Hepatocyte (in vitro differentiated cells): ENCODE measurements at regions not wholly inside any gene's neighbourhood (a gene's known extent, or its start where the extent isn't known, plus 50 kb on each side); places are given as distances from the start of the nearest gene placed in this dataset.

Experiments
- CTCF ChIP-seq: fragments of 200-600 bp; sonication (generic); IDR thresholded peaks from 2 replicates; pipeline ENCODE4 v1.5.1; 2016; ENCODE audit warnings: antibody characterized with exemption, mild to moderate bottlenecking; ENCODE audit not compliant: poor library complexity
- EZH2 ChIP-seq: fragments of 200-600 bp; sonication (generic); IDR thresholded peaks from 2 replicates; pipeline ENCODE4 v1.6.1; 2016; ENCODE audit warnings: antibody characterized with exemption, mild to moderate bottlenecking, borderline replicate concordance
- EZH2phosphoT487 ChIP-seq: fragments of 200-600 bp; sonication (generic); IDR thresholded peaks from one replicate; pipeline ENCODE4 v1.6.1; 2018; ENCODE audit warnings: antibody characterized with exemption, mild to moderate bottlenecking, low read depth, moderate library complexity; ENCODE audit not compliant: unreplicated experiment, severe bottlenecking

- no peak for TF ChIP-seq EZH2phosphoT487
- TF ChIP-seq CTCF, result no peak
- no peak for TF ChIP-seq EZH2
Observed at GRCh38 chr6:112579601-112580000, 232.5 kb downstream of the RFPL4B start.
